ENCODE measurements at regions not wholly inside any gene's neighbourhood (a gene's known extent, or its start where the extent isn't known, plus 50 kb on each side); places are given as distances from the start of the nearest gene placed in this dataset.

DNA sequence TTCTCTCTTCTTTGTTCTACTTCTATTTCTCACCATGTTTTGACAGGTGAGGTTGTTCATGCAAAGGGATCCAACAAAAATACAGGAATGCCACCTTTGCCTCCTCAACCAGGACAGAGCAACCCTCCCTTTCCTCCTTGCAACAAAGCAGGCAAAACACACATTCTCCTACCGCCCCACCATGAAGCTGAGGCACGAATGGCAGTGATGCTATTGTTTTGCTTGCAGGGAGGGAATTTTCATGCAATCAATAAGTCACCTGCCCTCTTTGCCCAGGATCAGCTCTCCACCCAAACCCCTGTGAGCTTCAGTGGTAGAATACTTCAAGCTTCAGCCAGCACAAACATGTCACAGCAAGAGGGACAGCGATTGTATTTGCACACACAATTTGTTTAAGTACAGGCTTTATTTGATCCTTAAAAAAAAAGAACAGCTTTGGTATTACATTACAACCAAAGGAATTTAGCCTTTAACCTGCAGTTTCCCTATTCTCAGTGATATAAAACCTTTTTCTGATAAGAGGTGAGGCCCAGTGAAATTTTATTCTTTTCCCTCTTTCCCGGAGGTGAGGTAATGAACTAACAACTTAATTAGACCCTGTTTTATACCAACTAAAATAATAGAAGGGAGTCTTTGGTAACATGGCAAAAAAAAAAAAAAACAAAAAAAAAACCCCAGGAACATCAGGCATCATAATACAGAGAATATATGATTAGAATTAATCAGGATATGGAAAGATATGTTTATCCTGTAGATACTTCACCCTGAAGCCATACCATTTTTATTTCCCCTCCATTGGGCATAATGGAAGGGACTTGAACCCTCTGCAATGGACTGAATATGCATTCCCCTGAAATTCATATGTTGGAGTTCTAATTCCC, 87.0 kb upstream of the EEA1 start:
- DNase-seq = peak; percentile 47

DNA sequence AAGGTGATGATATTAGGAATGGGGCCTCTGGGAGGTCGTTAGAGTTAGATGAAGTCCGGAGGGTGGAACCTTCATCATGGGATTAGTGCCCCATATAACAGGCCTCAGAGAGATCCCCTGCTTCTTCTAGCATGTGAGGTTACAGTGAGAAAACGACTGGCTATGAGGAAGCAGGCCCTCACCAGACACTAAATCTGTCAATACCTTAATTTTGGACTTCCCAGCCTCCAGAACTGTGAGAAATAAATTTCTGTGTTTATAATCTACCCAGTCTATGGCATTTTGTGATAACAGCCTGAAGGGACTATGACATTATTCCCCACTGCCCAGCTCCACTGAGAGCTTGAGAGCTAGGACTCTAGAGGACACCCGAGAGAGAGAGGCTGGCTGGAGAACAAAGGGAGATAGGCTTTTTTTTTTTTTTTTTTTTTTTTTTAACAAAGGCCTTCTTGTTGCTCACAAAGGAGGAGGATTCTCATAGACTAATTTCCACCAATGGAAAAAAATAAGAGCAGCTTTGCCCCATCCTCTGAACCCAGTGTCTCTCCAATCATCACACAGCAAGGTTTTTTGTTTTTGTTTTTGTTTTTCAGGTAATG, 87.8 kb upstream of the EEA1 start:
- DNase-seq = no peak

- DNase-seq = no peak
Observed at GRCh38 chr12:93018610-93019009, 89.5 kb upstream of the EEA1 start.

DNA sequence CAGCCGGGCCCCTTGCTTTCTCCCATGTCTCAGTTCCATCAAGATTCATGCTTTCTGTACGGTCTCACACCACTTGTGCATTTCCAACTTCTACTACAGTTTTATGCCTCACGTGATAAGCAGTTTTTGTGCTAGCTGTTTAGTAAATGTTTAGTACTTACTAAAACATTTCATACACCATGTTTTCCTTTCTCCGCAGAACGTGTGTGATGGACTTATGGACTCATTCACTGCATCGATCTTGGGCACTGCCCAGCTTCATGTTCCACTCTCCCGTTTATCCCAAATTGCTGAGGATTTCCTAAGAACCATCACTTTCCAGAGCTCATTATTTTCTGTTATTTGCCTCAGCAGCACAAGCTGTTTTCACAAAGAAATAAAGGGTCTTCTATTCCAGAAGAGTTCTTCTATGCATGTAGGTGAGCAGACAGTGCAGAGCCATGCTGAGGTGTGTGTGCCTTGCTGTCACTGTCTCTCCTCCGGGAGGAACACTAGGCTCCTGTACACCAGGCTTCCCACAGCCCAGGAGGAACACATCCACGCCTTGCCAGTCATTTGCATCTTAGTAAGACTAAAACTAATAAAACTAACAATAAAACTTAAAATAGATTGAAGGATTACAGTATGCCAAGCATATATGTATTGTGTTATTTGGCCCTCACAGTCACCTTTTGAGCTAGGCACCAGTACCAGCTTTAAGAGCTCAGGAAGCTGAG, 90.3 kb upstream of the EEA1 start:
- DNase-seq = no peak

- no peak for DNase-seq
Observed at GRCh38 chr12:93019975-93020630, 91.0 kb upstream of the EEA1 start.

DNA sequence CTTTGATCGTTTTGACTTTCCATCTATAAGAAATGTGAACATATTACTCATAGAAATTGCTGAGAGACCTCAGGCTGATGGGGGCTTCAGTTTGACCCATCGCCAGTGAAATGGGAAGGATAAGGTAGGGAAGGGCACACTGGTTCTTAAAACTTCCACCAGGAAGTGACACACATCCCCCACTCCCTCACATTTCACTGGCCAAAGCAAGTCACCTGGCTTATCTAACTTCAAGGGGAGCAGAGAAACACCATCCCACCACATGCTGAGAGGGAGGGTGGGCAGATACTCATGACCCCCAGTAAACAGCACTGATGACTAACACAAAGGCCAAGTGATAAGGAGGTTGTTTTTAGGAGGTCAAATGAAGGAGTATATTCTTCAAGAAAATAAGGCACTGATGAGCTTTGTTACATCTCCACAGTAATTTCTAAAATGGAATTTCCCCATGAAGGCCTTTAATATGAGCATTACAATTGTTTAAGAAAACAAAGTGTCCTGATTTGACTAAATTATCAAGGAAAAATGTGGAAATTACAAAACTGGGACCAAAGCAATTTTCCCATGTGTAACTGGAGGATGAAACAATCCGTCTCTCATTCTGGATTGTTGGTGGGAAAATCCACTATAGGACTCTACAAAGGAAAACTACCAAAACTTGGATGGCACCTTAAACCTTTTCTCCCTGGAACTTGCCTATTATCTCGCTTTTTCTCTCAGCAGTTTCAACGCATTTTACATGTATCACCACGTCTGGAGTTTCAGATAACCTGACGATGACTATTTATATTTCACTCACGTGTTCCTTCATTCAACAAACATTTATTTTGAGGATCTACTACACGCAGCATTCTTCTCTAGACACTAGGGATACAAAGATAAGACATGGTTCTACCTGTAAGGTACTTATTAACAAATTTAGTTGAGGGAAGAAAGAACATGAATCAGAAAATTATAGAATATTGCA, 91.8 kb upstream of the EEA1 start:
- no peak for DNase-seq

DNA sequence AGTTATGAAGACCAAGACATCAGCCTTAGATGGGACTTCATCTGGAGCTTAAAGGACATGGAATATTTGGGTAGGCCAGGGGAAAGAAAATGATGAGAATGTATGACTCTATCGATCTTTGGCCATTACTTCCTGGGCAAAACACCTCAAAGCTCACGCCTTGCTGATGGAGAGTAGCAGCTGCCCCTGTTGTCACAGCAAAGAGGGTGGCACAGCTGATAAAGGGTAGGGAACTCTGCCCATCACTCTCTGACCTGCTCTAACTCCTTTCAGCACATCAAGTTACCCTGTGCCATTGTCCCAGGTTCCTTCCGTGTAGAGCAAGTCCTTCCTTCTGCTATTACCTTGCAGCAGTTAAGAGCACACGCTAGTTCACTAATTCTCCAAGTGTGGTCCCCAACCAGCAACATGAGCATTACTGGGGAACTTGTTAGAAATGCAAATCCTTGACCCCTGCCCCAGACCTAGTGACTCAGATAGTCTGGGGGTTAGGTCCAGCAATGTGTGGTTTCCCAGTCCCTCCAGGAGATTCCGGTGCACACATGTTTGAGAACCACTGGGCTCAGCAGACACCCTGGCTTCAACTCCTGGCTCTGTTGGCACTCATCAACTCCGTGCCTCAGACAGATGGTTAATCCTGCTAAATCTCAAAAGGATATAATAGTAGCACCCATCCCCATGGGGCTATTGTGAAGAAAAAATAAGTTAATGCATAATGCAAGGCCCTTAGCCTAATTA, 93.7 kb upstream of the EEA1 start:
- no peak for DNase-seq

GRCh38 chr12:93025145-93026103, 96.3 kb upstream of the EEA1 start:
- peak; percentile 70 for DNase-seq

DNA sequence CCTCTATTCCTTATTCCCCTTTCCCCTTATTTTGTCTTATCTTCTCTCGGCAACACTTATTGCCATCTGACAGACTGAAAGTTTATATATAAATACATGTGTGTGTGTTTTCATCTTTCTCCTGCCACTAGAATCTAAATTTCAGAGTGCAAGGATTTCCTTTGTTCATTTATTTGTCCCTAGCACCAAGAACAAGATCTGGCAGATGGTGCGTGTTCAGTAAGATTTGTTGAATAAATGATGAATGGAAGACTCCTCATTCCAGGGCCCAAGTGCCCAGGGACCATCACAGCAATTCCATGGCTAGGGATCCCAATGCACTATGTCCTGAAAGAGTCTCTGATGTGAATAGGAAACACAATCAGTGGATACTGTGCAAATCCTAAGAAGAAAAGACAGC, 97.9 kb upstream of the EEA1 start:
- DNase-seq = no peak

GRCh38 chr12:93029091-93029490, 100.0 kb upstream of the EEA1 start:
- DNase-seq = no peak

DNA sequence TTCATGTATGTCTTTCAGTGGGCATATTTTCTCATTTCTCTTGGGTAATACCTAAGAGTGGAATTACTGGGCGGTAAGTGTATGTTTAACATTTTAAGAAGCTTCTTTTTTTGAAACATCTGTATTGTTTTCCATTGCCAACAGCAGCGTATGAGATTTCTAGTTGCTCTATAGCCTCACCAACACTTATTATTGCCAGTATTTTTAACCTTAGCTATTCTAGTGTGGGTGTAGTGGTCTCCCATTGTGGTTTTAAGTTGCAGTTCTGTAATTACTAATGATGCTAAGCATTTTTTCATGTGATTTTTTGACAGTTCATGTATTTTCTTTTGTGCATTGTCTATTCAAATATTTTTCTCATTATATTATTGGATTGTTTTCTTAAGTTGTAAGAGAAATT, 101.9 kb upstream of the EEA1 start:
- DNase-seq = no peak

DNA sequence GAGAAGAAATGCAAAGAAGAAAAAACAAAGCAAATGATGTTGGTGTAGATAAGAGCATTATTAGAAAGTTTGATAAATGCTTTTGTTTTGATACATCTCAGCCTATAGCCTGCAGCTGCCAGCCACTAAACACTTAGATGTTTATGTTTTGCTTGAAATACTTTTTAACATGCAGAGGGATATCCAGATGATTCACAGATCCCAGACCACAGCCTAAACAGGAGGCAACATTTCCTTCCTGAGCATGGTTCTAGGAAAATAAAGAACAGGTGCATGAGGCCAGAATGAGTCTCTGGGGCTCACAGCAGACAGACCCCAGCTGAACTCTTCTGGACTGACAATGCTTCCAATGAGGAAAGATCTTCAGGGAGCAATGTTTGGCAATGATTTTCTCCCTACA, 103.7 kb upstream of the EEA1 start:
- DNase-seq = no peak

- DNase-seq = no peak
Observed at GRCh38 chr12:93033948-93034347, 104.9 kb upstream of the EEA1 start.

DNA sequence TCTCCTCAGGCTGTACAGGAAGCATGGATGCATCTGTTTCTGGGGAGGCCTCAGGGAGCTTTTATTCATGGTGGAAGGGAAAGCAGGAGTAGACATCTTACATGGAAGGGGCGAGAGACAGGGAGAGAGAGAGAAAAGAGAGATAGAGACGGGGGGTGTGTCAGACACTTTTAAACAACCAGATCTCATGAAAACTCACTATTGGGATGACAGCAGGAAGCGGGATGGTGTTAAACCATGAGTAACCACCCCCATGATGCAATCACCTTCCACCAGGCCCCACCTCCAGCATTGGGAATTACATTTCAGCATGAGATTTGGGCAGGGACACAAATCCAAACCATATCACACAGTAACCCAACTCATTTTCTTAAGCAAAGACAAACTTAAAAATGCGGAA, 110.0 kb upstream of the EEA1 start:
- no peak for DNase-seq

DNA sequence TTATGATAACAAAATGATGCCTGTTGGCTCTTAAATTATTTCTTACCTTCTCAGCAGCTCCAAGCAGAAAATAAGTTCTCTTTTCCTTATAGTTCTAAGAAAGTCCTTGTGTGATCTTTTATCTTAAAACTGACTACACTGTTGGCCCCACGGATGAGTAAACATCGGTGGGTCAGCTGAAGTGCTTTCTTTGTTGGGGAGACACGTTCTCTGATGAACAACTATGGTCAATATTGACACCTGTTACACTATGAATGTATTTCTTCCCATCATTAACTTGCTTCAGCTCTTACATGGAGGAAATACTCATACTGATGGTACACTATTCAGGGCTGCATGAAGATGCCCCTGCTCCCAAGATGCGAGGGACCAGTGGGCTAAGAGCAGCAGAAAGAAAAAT, 110.8 kb upstream of the EEA1 start:
- no peak for DNase-seq

- no peak for DNase-seq
Observed at GRCh38 chr12:93040367-93040766, 111.3 kb upstream of the EEA1 start.

DNA sequence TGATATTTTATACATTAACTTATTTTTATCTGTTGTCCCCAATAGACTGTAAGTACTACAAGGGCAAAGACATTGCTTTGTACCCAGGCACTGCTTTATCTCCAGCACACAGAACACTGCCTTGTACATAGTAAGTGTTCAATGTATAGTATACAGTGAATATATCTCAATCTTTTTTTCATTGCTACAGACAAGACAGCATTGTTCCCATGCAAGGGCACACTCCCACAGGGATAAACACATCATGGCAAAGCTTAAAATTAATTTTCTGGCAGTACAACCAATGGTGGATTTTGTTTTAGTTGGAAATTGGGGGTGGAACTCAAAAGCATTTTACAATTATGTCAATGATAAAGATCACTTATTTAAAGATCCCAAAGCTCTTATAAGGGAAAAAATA, 112.3 kb upstream of the EEA1 start:
- DNase-seq = no peak

DNA sequence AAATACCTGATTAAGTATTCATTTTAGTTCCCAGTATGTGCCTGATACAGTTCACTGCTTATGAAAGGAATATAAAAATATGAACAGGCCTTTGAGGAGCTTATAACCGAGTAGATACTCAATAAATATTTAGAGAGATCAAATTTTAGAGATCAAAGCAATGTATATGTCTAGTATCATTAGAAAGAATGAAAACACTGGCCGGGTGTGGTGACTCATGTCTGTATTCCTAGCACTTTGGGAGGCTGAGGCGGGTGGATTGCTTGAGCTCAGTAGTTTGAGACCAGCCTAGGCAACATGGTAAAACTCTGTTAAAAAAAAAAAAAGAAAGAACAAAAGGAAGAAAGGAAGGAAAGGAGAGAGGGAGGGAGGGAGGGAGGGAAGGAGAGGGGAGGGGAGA, 113.2 kb upstream of the EEA1 start:
- no peak for DNase-seq

DNA sequence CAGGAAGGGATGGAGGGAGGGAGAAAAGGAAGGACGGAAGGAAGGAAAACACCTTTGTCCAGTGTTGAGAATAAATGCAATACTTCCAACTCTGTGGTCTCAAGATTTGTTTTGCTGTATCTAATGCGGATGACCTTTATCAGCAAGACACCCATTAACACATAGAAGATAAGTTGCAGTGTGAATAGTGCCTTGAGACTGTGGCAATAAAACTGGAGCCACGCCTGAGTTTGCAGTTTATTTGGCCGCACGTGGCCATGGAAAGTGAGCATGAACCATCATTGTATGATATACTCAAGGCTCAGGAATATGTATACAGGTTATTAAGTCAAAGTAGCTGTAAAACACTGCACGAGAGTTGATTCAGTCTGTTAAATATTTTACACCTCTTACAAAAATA, 113.6 kb upstream of the EEA1 start:
- DNase-seq = no peak

DNA sequence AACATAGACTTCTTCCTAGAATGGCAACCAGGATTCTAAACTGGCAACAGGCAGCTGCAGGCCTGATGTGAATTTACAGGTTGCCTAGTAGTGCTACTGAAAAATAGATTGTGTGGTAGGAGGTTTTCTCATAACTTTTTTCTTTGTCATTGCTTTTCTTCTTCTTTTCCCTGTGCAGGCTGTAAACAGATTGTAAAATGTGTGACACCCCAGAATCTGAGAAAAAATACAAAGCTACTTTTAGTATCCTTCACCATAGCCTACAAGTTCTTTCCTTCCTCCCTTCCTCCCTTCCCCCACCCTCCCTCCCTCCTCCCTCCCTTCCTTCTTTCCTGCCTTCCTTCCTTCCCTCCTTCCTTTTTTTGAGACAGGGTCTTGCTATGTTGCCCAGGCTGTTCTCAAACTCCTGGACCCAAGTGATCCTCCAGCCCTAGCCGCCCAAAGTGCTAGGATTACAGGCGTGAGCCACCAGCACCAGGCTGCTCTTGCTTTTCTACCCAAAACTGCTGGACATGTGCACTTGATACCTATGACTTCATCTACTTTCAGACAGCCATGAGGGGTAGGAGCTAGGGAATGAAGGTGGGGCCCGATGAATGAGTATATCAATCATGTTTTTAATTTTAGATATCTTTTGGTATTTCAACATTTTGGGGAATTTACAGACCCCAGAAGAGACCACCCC, 114.2 kb upstream of the EEA1 start:
- no peak for DNase-seq
